GM23248 (cell line): ENCODE measurements at regions not wholly inside any gene's neighbourhood (a gene's known extent, or its start where the extent isn't known, plus 50 kb on each side); places are given as distances from the start of the nearest gene placed in this dataset.

Experiments
- DNase-seq: peaks from one replicate; pipeline ENCODE4 v3.0.0-alpha.2; 2015
- H2AFZ ChIP-seq: fragments of 200-600 bp; sonication (generic); 2 replicates; pipeline ENCODE4 v1.6.1; 2016; ENCODE audit warnings: antibody characterized with exemption
- H3F3A ChIP-seq: fragments of 200-600 bp; sonication (generic); 2 replicates; pipeline ENCODE4 v1.6.1; 2016; ENCODE audit warnings: mild to moderate bottlenecking, antibody characterized with exemption, mixed run types; ENCODE audit not compliant: insufficient read depth
- H3K27ac ChIP-seq: fragments of 200-600 bp; sonication (generic); 2 replicates; pipeline ENCODE4 v1.5.1; 2016; ENCODE audit warnings: mild to moderate bottlenecking
- H3K27me3 ChIP-seq: fragments of 200-600 bp; sonication (generic); replicated peaks from 2 replicates; pipeline ENCODE4 v1.6.1; 2016; ENCODE audit warnings: mild to moderate bottlenecking; ENCODE audit not compliant: insufficient read depth
- H3K36me3 ChIP-seq: fragments of 200-600 bp; sonication (generic); 2 replicates; pipeline ENCODE4 v1.6.1; 2016; ENCODE audit warnings: low read depth, mild to moderate bottlenecking
- H3K4me1 ChIP-seq: fragments of 200-600 bp; sonication (generic); 2 replicates; pipeline ENCODE4 v1.6.1; 2016; ENCODE audit warnings: mild to moderate bottlenecking; ENCODE audit not compliant: insufficient read depth
- H3K4me2 ChIP-seq: fragments of 200-600 bp; sonication (generic); one replicate; pipeline ENCODE4 v1.6.1; 2016; ENCODE audit warnings: mild to moderate bottlenecking; ENCODE audit not compliant: unreplicated experiment
- H3K4me3 ChIP-seq: fragments of 200-600 bp; sonication (generic); 2 replicates; pipeline ENCODE4 v1.5.1; 2016; ENCODE audit warnings: mild to moderate bottlenecking
- H3K79me2 ChIP-seq: fragments of 200-600 bp; sonication (generic); 2 replicates; pipeline ENCODE4 v1.6.1; 2016; ENCODE audit warnings: mild to moderate bottlenecking; ENCODE audit not compliant: insufficient read depth
- H3K9ac ChIP-seq: fragments of 200-600 bp; sonication (generic); 2 replicates; pipeline ENCODE4 v1.6.1; 2016; ENCODE audit warnings: mild to moderate bottlenecking
- H3K9me2 ChIP-seq: fragments of 200-600 bp; sonication (generic); 2 replicates; pipeline ENCODE4 v1.6.1; 2016; ENCODE audit warnings: mixed run types, mild to moderate bottlenecking, moderate library complexity; ENCODE audit not compliant: insufficient read depth
- H3K9me3 ChIP-seq: fragments of 200-600 bp; sonication (generic); one replicate; pipeline ENCODE4 v1.6.1; 2017; ENCODE audit warnings: low read depth
- H4K20me1 ChIP-seq: fragments of 200-600 bp; sonication (generic); 2 replicates; pipeline ENCODE4 v1.6.0; 2016; ENCODE audit not compliant: insufficient read depth
- EZH2 ChIP-seq: fragments of 200-600 bp; sonication (generic); IDR thresholded peaks from 2 replicates; pipeline ENCODE4 v1.6.1; 2018; ENCODE audit warnings: antibody characterized with exemption, mild to moderate bottlenecking; ENCODE audit not compliant: insufficient read depth, poor library complexity, severe bottlenecking
- EZH2phosphoT487 ChIP-seq: fragments of 200-600 bp; sonication (generic); IDR thresholded peaks from 2 replicates; pipeline ENCODE4 v1.6.1; 2018; ENCODE audit warnings: antibody characterized with exemption, moderate library complexity, mild to moderate bottlenecking, low read depth; ENCODE audit not compliant: insufficient read depth
- WGBS, 2 experiments: methylation state at CpG; one replicate each; pipeline ENCODE4 v1.1.6; 2015 to 2017; ENCODE audit warnings: low lambda C conversion rate in 2 of 2, low coverage in 1 of 2; ENCODE audit errors: missing lambda C conversion rate in 2 of 2; 5-methylcytosine and 5-hydroxymethylcytosine counted together
- in situ Hi-C: fragments of 300-500 bp; cut with MboI; formaldehyde crosslinking; loops from 2 replicates; pipeline ENCODE4 v1.15.0; 2020

DNA sequence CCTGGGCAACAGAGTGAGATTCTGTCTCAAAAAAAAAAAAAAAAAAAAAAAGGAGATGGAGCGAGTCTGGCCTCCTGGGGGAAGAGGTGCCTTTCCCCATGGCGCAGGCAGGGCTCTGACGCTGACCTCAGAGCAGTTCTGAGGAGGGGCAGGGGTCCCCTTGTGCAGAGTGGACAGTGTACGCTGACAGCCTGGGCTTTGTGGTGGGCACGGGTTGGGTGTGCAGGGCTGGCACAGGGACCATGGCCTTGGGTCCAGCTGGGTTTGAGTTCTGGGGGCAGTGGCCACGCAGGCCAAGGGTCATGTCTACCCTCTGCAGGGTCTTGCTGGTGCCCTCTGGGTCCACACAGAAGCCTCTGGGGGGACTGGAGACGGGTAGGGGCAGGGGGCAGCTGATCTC, 260.1 kb upstream of the C1orf174 start:
- DNase-seq: no peak
- Histone ChIP-seq H4K20me1 (no peaks in the 10 kb centered on the region), H3K4me2 (no peak overlapping the region), H3K36me3 (no peaks in the 10 kb centered on the region), H3K9me2 (no peaks in the 10 kb centered on the region), H3K4me3 (no peak overlapping the region), H3K9me3 (no peaks in the 10 kb centered on the region), H2AFZ (no peak overlapping the region), H3K79me2 (no peaks in the 10 kb centered on the region), H3K4me1 (no peaks in the 10 kb centered on the region), H3K9ac (no peak overlapping the region), H3K27me3 (no peaks in the 10 kb centered on the region), H3K27ac (no peak overlapping the region), H3F3A (no peaks in the 10 kb centered on the region)
- TF ChIP-seq EZH2phosphoT487: no peak
- no peak for TF ChIP-seq EZH2
- WGBS, 2 experiments: 44 to 53% methylated on average over 4 to 7 of the region's 7 CpGs
- in situ Hi-C loops: no loop called here

DNA sequence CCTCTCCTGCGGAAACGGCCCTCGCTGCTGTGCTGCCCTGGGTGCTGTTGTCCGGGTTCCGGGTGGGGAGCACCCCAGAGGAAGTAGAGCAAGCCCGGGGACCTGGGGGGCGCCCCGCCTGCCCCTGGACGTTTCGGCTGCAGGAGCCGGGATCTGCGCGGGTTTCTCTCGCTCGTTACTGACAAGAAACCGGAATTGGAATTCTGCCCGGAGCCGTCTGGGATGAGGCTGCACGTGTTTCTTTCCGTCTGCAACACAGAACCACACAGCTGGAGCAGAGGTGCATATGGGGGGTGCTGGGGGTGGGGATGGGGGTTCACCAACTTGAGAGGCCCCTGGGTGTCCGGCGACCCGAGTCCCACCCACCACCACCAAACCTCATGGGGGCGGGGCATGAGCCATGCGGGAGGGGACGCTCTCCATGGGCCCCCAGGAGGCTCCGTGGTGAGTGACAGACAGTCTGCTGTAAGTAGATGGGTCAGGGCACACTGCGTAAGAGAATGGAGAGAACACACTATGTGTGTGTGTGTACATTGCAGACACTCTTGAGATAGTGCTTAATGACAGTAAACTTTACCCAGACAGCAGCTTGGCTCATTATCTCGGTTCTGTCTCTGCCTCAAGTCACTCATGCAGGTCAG, 261.4 kb upstream of the C1orf174 start:
- Histone ChIP-seq H3K79me2 (no peaks in the 10 kb centered on the region), H3K4me3 (no peak overlapping the region), H3K27ac (no peak overlapping the region), H3K9me3 (no peaks in the 10 kb centered on the region), H3K27me3 (no peaks in the 10 kb centered on the region), H3K36me3 (no peaks in the 10 kb centered on the region), H4K20me1 (no peaks in the 10 kb centered on the region), H3K4me1 (no peaks in the 10 kb centered on the region), H3K9me2 (no peaks in the 10 kb centered on the region), H3K4me2 (no peak overlapping the region), H2AFZ (no peak overlapping the region), H3F3A (no peaks in the 10 kb centered on the region), H3K9ac (no peak overlapping the region)
- in situ Hi-C loops: no loop called here
- TF ChIP-seq EZH2phosphoT487: no peak
- TF ChIP-seq EZH2: no peak
- 13 to 17% methylated on average over 26 to 27 of the region's 29 CpGs for WGBS, 2 experiments
- DNase-seq: no peak

DNA sequence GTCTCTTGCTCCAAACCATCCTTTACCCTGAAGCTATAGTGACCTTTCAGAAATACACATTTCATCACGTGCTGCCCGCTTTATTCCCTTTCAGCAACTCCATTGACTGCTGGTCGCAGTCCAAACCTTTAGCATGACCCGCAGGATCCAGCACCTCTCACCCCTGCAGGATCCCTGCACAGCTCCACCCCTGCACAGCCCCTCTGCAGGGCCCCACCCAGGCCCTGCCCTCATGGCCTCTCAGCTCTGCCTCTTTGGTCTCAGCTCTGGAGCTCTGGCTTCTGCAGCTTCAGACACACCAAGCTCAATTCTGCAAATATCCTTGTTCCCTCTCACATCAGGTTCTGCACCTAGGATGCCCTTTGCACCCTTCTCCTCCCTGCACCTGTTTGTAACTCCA, 264.9 kb upstream of the C1orf174 start:
- Histone ChIP-seq H2AFZ (no peak overlapping the region), H3K27ac (no peak overlapping the region)
- WGBS, 2 experiments: 17 to 26% methylated on average over 4 of the region's 4 CpGs

GRCh38 chr1:4165686-4166300, 265.7 kb upstream of the C1orf174 start:
- Histone ChIP-seq H3K79me2 (no peaks in the 10 kb centered on the region), H3K27me3 (no peaks in the 10 kb centered on the region), H3K9ac (no peak overlapping the region), H2AFZ (no peak overlapping the region), H3K9me3 (no peaks in the 10 kb centered on the region), H3K27ac (no peak overlapping the region), H4K20me1 (no peaks in the 10 kb centered on the region), H3K9me2 (no peaks in the 10 kb centered on the region), H3K4me2 (no peak overlapping the region), H3K4me3 (no peak overlapping the region), H3K36me3 (no peaks in the 10 kb centered on the region), H3F3A (no peaks in the 10 kb centered on the region), H3K4me1 (no peaks in the 10 kb centered on the region)
- DNase-seq: no peak
- TF ChIP-seq EZH2: no peak
- in situ Hi-C loops: no loop called here
- 1 to 2% methylated on average over 16 of the region's 16 CpGs for WGBS, 2 experiments

More for the DNA sequence above, 264.9 kb upstream of the C1orf174 start:
- Histone ChIP-seq H3K36me3 (no peaks in the 10 kb centered on the region), H3K4me1 (no peaks in the 10 kb centered on the region), H3K4me3 (no peak overlapping the region), H3K27me3 (no peaks in the 10 kb centered on the region), H3F3A (no peaks in the 10 kb centered on the region), H3K79me2 (no peaks in the 10 kb centered on the region), H3K9ac (no peak overlapping the region), H3K4me2 (no peak overlapping the region), H3K9me2 (no peaks in the 10 kb centered on the region), H4K20me1 (no peaks in the 10 kb centered on the region), H3K9me3 (no peaks in the 10 kb centered on the region)
- in situ Hi-C loops: no loop called here
- no peak for TF ChIP-seq EZH2phosphoT487
- TF ChIP-seq EZH2: no peak
- DNase-seq: no peak
